ENCODE measurements at regions not wholly inside any gene's neighbourhood (a gene's known extent, or its start where the extent isn't known, plus 50 kb on each side); places are given as distances from the start of the nearest gene placed in this dataset.

- Histone ChIP-seq H3K4me3 (ENCODE audit: low read depth, low read length, poor library complexity, severe bottlenecking) (no peak overlapping the region), H3K4me2 (ENCODE audit: low read length) (no peak overlapping the region), H3K4me1 (ENCODE audit: insufficient read depth, low read length, poor library complexity, severe bottlenecking) (no peaks in the 10 kb centered on the region), H3K9me2 (ENCODE audit: insufficient read depth, low read length) (no peaks in the 10 kb centered on the region), H4K20me1 (ENCODE audit: insufficient read depth, low read length) (no peaks in the 10 kb centered on the region), H3K9me3 (ENCODE audit: low read length) (no peaks in the 10 kb centered on the region), H3K79me2 (ENCODE audit: insufficient read depth, low read depth, low read length) (no peaks in the 10 kb centered on the region), H2AFZ (ENCODE audit: low read length) (no peak overlapping the region), H3K36me3 (ENCODE audit: insufficient read depth, low read length) (no peaks in the 10 kb centered on the region), H3K27ac (ENCODE audit: low read depth, low read length, poor library complexity, severe bottlenecking) (no peak overlapping the region)
- ChIA-PET POLR2A (no interaction called here), CTCF (ENCODE audit: unreplicated experiment) (no interaction called here)
- BruUV-seq (replicated peaks), result no TSS peak
- TF ChIP-seq EZH2phosphoT487 (IDR thresholded peaks at IDR 0.05; ENCODE audit: borderline replicate concordance, low read depth, low read length) (no peak), CTCF (conservative IDR thresholded peaks at IDR 0.05; ENCODE audit: low read length) (no peak)
- DNase-seq (ENCODE audit: low spot score), result no peak
- intact Hi-C loops (cut with micrococcal nuclease; ENCODE audit: unreplicated experiment), result loop anchor here (10.0 kb wide), 1 partner anchor 61 kb away; no protein-coding TSS in a partner anchor
These were observed 456.7 kb upstream of the THBS1 start for GRCh38 chr15:39124155-39124552.

- CTCF ChIA-PET (ENCODE audit: unreplicated experiment), result no interaction called here
- Histone ChIP-seq H3K4me3 (ENCODE audit: low read depth, low read length, poor library complexity, severe bottlenecking) (no peak overlapping the region), H3K9me2 (ENCODE audit: insufficient read depth, low read length) (no peaks in the 10 kb centered on the region), H3K4me2 (ENCODE audit: low read length) (no peak overlapping the region), H3K36me3 (ENCODE audit: insufficient read depth, low read length) (no peaks in the 10 kb centered on the region), H3K27ac (ENCODE audit: low read depth, low read length, poor library complexity, severe bottlenecking) (no peak overlapping the region), H2AFZ (ENCODE audit: low read length) (no peak overlapping the region), H4K20me1 (ENCODE audit: insufficient read depth, low read length) (no peaks in the 10 kb centered on the region), H3K79me2 (ENCODE audit: insufficient read depth, low read depth, low read length) (no peaks in the 10 kb centered on the region), H3K9me3 (ENCODE audit: low read length) (no peaks in the 10 kb centered on the region), H3K4me1 (ENCODE audit: insufficient read depth, low read length, poor library complexity, severe bottlenecking) (no peaks in the 10 kb centered on the region)
- intact Hi-C loops (cut with micrococcal nuclease; ENCODE audit: unreplicated experiment), result loop anchor here (10.0 kb wide), 1 partner anchor 60 kb away; no protein-coding TSS in a partner anchor
- DNase-seq (ENCODE audit: low spot score), result no peak
- BruUV-seq (replicated peaks), result no TSS peak
- POLR2A ChIA-PET, result no interaction called here
- TF ChIP-seq CTCF (conservative IDR thresholded peaks at IDR 0.05; ENCODE audit: low read length), result no peak
- TF ChIP-seq EZH2phosphoT487 (IDR thresholded peaks at IDR 0.05; ENCODE audit: borderline replicate concordance, low read depth, low read length), result no peak
These were observed 456.2 kb upstream of the THBS1 start for GRCh38 chr15:39124553-39125171.

- no peak overlapping the region for H2AFZ ChIP-seq (ENCODE audit: low read length)
- POLR2A ChIA-PET, result no interaction called here
- H3K4me3 ChIP-seq (ENCODE audit: low read depth, low read length, poor library complexity, severe bottlenecking), result no peak overlapping the region
- intact Hi-C loops (cut with micrococcal nuclease; ENCODE audit: unreplicated experiment), result loop anchor here (10.0 kb wide), 1 partner anchor 60 kb away; no protein-coding TSS in a partner anchor
- H4K20me1 ChIP-seq (ENCODE audit: insufficient read depth, low read length), result no peaks in the 10 kb centered on the region
- H3K79me2 ChIP-seq (ENCODE audit: insufficient read depth, low read depth, low read length), result no peaks in the 10 kb centered on the region
- no peaks in the 10 kb centered on the region for H3K36me3 ChIP-seq (ENCODE audit: insufficient read depth, low read length)
- no peak overlapping the region for H3K4me2 ChIP-seq (ENCODE audit: low read length)
- no peaks in the 10 kb centered on the region for H3K9me2 ChIP-seq (ENCODE audit: insufficient read depth, low read length)
- no peak overlapping the region for H3K27ac ChIP-seq (ENCODE audit: low read depth, low read length, poor library complexity, severe bottlenecking)
- no peak for DNase-seq (ENCODE audit: low spot score)
- no peaks in the 10 kb centered on the region for H3K9me3 ChIP-seq (ENCODE audit: low read length)
- BruUV-seq (replicated peaks), result no TSS peak
- CTCF ChIA-PET (ENCODE audit: unreplicated experiment), result no interaction called here
- TF ChIP-seq EZH2phosphoT487 (IDR thresholded peaks at IDR 0.05; ENCODE audit: borderline replicate concordance, low read depth, low read length), result no peak
- no peak for TF ChIP-seq CTCF (conservative IDR thresholded peaks at IDR 0.05; ENCODE audit: low read length)
- no peaks in the 10 kb centered on the region for H3K4me1 ChIP-seq (ENCODE audit: insufficient read depth, low read length, poor library complexity, severe bottlenecking)
These were observed 455.7 kb upstream of the THBS1 start for GRCh38 chr15:39125226-39125625.

All from OCI-LY7 (cell line).